ENCODE measurements at regions not wholly inside any gene's neighbourhood (a gene's known extent, or its start where the extent isn't known, plus 50 kb on each side); places are given as distances from the start of the nearest gene placed in this dataset.

DNA sequence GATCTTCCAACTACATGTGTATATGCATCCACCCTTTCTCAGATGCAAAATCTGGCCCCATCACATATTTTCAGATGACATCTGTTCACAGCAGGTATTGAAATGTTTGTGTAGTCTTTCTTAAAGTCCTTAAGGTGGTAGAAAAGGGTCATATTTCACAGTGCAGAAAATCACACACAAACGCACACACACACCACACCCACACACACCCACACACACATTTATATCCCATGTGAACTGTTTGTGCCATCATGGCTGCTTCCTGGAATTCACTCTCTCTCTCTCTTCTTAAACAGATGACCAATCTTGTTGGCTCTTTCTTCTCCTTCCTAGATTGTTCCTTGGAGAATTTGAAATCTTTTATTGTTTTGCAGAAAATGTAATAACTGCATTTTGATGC lies 663.0 kb upstream of the GRM3 start:
- CTCF ChIA-PET, result no interaction called here
- no peaks in the 10 kb centered on the region for H3K36me3 Mint-ChIP-seq
- no peaks in the 10 kb centered on the region for H3K4me1 Mint-ChIP-seq
- H3K9me3 Mint-ChIP-seq, result peaks cover 0 to 8% (median 4%) of the 10 kb centered on the region in 11 donors
- H3K9me3 ChIP-seq (ENCODE audit: control insufficient read depth in 2 of 3, low read length in 3 of 3), result no peaks in the 10 kb centered on the region
- no peak overlapping the region for H3K4me3 ChIP-seq (ENCODE audit: low read length)
- POLR2A ChIA-PET, result no interaction called here
- ATAC-seq (no peak), DNase-seq (no peak)
- intact Hi-C loops (cut with micrococcal nuclease), result no loop called here
- no peak overlapping the region for H3K27ac ChIP-seq (ENCODE audit: low read depth, low read length)
- no peaks in the 10 kb centered on the region for H3K36me3 ChIP-seq (ENCODE audit: control insufficient read depth in 2 of 3, insufficient read depth in 3 of 3, low read length in 3 of 3)
- H3K4me1 ChIP-seq (ENCODE audit: control insufficient read depth in 2 of 2, insufficient read depth in 2 of 2, low read length in 2 of 2), result no peaks in the 10 kb centered on the region
- H3K27me3 ChIP-seq (ENCODE audit: control insufficient read depth in 2 of 2, insufficient read depth in 2 of 2, low read length in 2 of 2), result no peaks in the 10 kb centered on the region
- H3K27ac Mint-ChIP-seq, result no peak overlapping the region
- no peaks in the 10 kb centered on the region for H3K27me3 Mint-ChIP-seq
- no peak overlapping the region for H3K4me3 Mint-ChIP-seq

DNA sequence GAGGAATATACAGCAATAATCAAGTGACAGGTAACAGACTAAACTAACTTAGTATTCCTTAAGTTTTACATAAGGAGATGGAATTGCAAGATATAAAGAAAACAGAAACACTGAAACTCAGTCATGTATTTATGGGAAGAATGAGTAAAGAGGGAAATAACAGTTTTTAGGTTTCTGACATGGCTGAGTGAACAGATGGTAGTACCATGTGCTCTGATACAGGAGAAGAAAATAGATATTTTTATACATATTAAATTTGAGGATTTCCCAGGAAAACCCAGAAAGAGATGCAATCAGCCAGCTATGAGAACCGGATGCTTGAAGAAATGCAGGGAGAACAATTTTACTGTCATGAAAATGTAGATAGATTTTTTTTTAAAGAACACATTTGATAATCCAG lies 669.5 kb upstream of the GRM3 start:
- intact Hi-C loops (cut with micrococcal nuclease), result no loop called here
- Mint-ChIP-seq H3K27ac (no peak overlapping the region), H3K36me3 (no peaks in the 10 kb centered on the region), H3K9me3 (peaks cover 0 to 5% (median 0%) of the 10 kb centered on the region in 11 donors), H3K4me3 (no peak overlapping the region), H3K27me3 (no peaks in the 10 kb centered on the region), H3K4me1 (no peaks in the 10 kb centered on the region)
- H3K9me3 ChIP-seq (ENCODE audit: control insufficient read depth in 2 of 3, low read length in 3 of 3), result peaks cover 0 to 12% (median 0%) of the 10 kb centered on the region in 3 experiments
- H3K27ac ChIP-seq (ENCODE audit: low read depth, low read length), result no peak overlapping the region
- POLR2A ChIA-PET, result no interaction called here
- ATAC-seq (no peak), DNase-seq (no peak)
- H3K4me1 ChIP-seq (ENCODE audit: control insufficient read depth in 2 of 2, insufficient read depth in 2 of 2, low read length in 2 of 2), result no peaks in the 10 kb centered on the region
- H3K4me3 ChIP-seq (ENCODE audit: low read length), result no peak overlapping the region
- CTCF ChIA-PET, result no interaction called here
- no peaks in the 10 kb centered on the region for H3K27me3 ChIP-seq (ENCODE audit: control insufficient read depth in 2 of 2, insufficient read depth in 2 of 2, low read length in 2 of 2)
- no peaks in the 10 kb centered on the region for H3K36me3 ChIP-seq (ENCODE audit: control insufficient read depth in 2 of 3, insufficient read depth in 3 of 3, low read length in 3 of 3)

- no peak overlapping the region for H3K4me3 Mint-ChIP-seq
- no peak overlapping the region for H3K4me3 ChIP-seq (ENCODE audit: low read length)
- no peak overlapping the region for H3K27ac Mint-ChIP-seq
- no peaks in the 10 kb centered on the region for H3K36me3 ChIP-seq (ENCODE audit: control insufficient read depth in 2 of 3, insufficient read depth in 3 of 3, low read length in 3 of 3)
- H3K36me3 Mint-ChIP-seq, result no peaks in the 10 kb centered on the region
- no peak for DNase-seq
- H3K9me3 ChIP-seq (ENCODE audit: control insufficient read depth in 2 of 3, low read length in 3 of 3), result peaks cover 0 to 12% (median 0%) of the 10 kb centered on the region in 3 experiments
- no peaks in the 10 kb centered on the region for H3K4me1 ChIP-seq (ENCODE audit: control insufficient read depth in 2 of 2, insufficient read depth in 2 of 2, low read length in 2 of 2)
- no peaks in the 10 kb centered on the region for H3K27me3 ChIP-seq (ENCODE audit: control insufficient read depth in 2 of 2, insufficient read depth in 2 of 2, low read length in 2 of 2)
- POLR2A ChIA-PET, result no interaction called here
- H3K9me3 Mint-ChIP-seq, result peaks cover 0 to 5% (median 0%) of the 10 kb centered on the region in 11 donors
- no peaks in the 10 kb centered on the region for H3K4me1 Mint-ChIP-seq
- CTCF ChIA-PET, result no interaction called here
- no peaks in the 10 kb centered on the region for H3K27me3 Mint-ChIP-seq
- intact Hi-C loops (cut with micrococcal nuclease), result no loop called here
- no peak overlapping the region for H3K27ac ChIP-seq (ENCODE audit: low read depth, low read length)
- ATAC-seq, result no peak
These were observed 671.1 kb upstream of the GRM3 start for GRCh38 chr7:85972504-85973141.

DNA sequence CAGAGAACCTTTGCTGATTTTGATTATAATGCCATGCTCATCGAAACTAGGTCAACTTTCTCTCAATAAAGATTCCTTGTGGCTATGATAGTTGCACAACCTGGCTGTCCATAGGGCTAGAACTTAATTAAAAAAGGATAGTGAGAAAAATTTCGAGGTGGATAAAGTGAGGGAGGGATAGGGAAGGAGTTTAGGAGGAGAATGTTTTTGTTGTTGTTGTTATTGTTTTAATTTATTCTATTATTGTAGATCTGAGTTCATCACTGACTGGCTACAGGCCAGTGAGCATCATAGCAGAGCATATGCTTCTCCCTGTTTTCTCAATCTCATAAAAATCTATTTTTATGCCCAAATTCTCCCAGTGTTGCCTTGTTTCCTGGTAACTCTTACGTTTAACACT lies 688.7 kb upstream of the GRM3 start:
- H3K4me3 ChIP-seq (ENCODE audit: low read length), result no peak overlapping the region
- no peaks in the 10 kb centered on the region for H3K36me3 ChIP-seq (ENCODE audit: control insufficient read depth in 2 of 3, insufficient read depth in 3 of 3, low read length in 3 of 3)
- intact Hi-C loops (cut with micrococcal nuclease), result no loop called here
- H3K9me3 ChIP-seq (ENCODE audit: control insufficient read depth in 2 of 3, low read length in 3 of 3), result no peaks in the 10 kb centered on the region
- peaks cover 0 to 6% (median 0%) of the 10 kb centered on the region in 5 donors for H3K36me3 Mint-ChIP-seq
- H3K4me1 ChIP-seq (ENCODE audit: control insufficient read depth in 2 of 2, insufficient read depth in 2 of 2, low read length in 2 of 2), result no peaks in the 10 kb centered on the region
- H3K27me3 Mint-ChIP-seq, result no peaks in the 10 kb centered on the region
- ATAC-seq, result no peak
- ChIA-PET POLR2A (no interaction called here), CTCF (no interaction called here)
- peaks cover 0 to 11% (median 7%) of the 10 kb centered on the region in 11 donors for H3K9me3 Mint-ChIP-seq
- no peak overlapping the region for H3K27ac ChIP-seq (ENCODE audit: low read depth, low read length)
- no peak for DNase-seq
- H3K4me3 Mint-ChIP-seq, result no peak overlapping the region
- H3K4me1 Mint-ChIP-seq, result no peaks in the 10 kb centered on the region
- H3K27me3 ChIP-seq (ENCODE audit: control insufficient read depth in 2 of 2, insufficient read depth in 2 of 2, low read length in 2 of 2), result no peaks in the 10 kb centered on the region
- H3K27ac Mint-ChIP-seq, result no peak overlapping the region

- POLR2A ChIA-PET, result no interaction called here
- Mint-ChIP-seq H3K9me3 (peaks cover 5 to 38% (median 20%) of the 10 kb centered on the region in 11 donors), H3K27me3 (no peaks in the 10 kb centered on the region), H3K27ac (no peak overlapping the region), H3K36me3 (peaks cover 0 to 6% (median 0%) of the 10 kb centered on the region in 5 donors), H3K4me3 (no peak overlapping the region), H3K4me1 (no peaks in the 10 kb centered on the region)
- DNase-seq (no peak), ATAC-seq (no peak)
- no peak overlapping the region for H3K27ac ChIP-seq (ENCODE audit: low read depth, low read length)
- no peaks in the 10 kb centered on the region for H3K9me3 ChIP-seq (ENCODE audit: control insufficient read depth in 2 of 3, low read length in 3 of 3)
- H3K36me3 ChIP-seq (ENCODE audit: control insufficient read depth in 2 of 3, insufficient read depth in 3 of 3, low read length in 3 of 3), result no peaks in the 10 kb centered on the region
- intact Hi-C loops (cut with micrococcal nuclease), result no loop called here
- no peak overlapping the region for H3K4me3 ChIP-seq (ENCODE audit: low read length)
- H3K27me3 ChIP-seq (ENCODE audit: control insufficient read depth in 2 of 2, insufficient read depth in 2 of 2, low read length in 2 of 2), result no peaks in the 10 kb centered on the region
- H3K4me1 ChIP-seq (ENCODE audit: control insufficient read depth in 2 of 2, insufficient read depth in 2 of 2, low read length in 2 of 2), result no peaks in the 10 kb centered on the region
- CTCF ChIA-PET, result no interaction called here
These were observed 692.8 kb upstream of the GRM3 start for GRCh38 chr7:85950871-85951270.

DNA sequence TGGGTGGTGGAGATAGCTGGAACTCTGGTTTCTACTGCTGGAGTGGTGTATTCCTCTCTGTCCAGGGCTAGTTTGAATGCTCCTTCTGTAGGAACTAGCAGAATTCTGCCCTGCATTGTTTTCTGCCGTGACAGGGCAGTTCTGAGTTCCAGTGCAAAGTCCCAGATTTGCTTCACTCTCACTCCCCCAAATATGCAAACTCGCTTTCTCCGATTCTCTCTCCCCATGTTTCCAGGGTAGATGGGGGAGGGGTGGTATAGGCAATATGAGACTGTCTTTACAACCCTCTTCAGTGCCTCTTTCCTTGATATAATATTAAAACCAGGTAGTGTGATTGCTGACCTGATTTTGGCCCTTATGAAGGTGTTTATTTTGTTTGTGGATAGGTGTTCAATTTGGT lies 693.3 kb upstream of the GRM3 start:
- Histone ChIP-seq H3K36me3 (ENCODE audit: control insufficient read depth in 2 of 3, insufficient read depth in 3 of 3, low read length in 3 of 3) (no peaks in the 10 kb centered on the region), H3K4me1 (ENCODE audit: control insufficient read depth in 2 of 2, insufficient read depth in 2 of 2, low read length in 2 of 2) (no peaks in the 10 kb centered on the region), H3K27ac (ENCODE audit: low read depth, low read length) (no peak overlapping the region), H3K27me3 (ENCODE audit: control insufficient read depth in 2 of 2, insufficient read depth in 2 of 2, low read length in 2 of 2) (no peaks in the 10 kb centered on the region), H3K9me3 (ENCODE audit: control insufficient read depth in 2 of 3, low read length in 3 of 3) (no peaks in the 10 kb centered on the region), H3K4me3 (ENCODE audit: low read length) (no peak overlapping the region)
- no peak for ATAC-seq
- no peaks in the 10 kb centered on the region for H3K4me1 Mint-ChIP-seq
- no peak overlapping the region for H3K4me3 Mint-ChIP-seq
- ChIA-PET CTCF (no interaction called here), POLR2A (no interaction called here)
- no peak overlapping the region for H3K27ac Mint-ChIP-seq
- intact Hi-C loops (cut with micrococcal nuclease), result no loop called here
- no peaks in the 10 kb centered on the region for H3K27me3 Mint-ChIP-seq
- DNase-seq, result no peak
- H3K36me3 Mint-ChIP-seq, result peaks cover 0 to 6% (median 0%) of the 10 kb centered on the region in 5 donors
- peaks cover 5 to 38% (median 20%) of the 10 kb centered on the region in 11 donors for H3K9me3 Mint-ChIP-seq

DNA sequence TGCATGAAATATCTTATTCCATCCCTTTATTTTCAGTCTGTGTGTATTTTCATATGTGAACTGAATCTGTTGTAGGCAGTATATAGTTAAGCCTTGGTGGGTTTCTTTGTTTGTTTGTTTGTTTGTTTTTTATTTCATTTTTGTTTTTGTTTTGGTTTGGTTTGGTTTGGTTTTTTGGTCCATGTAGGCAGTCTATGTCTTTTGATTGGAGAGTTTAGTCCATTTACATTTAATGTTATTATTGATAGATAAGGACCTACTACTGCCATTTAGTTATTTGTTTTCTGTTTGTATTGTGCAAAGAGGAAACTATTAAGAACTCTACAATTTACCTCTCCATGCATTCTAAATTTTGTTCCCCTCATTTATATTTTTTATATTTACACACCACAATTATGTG lies 695.9 kb upstream of the GRM3 start:
- DNase-seq, result no peak
- H3K36me3 Mint-ChIP-seq, result peaks cover 0 to 6% (median 0%) of the 10 kb centered on the region in 5 donors

More for the DNA sequence above, 695.9 kb upstream of the GRM3 start:
- H3K36me3 ChIP-seq (ENCODE audit: control insufficient read depth in 2 of 3, insufficient read depth in 3 of 3, low read length in 3 of 3), result no peaks in the 10 kb centered on the region
- no peaks in the 10 kb centered on the region for H3K27me3 ChIP-seq (ENCODE audit: control insufficient read depth in 2 of 2, insufficient read depth in 2 of 2, low read length in 2 of 2)
- H3K4me1 ChIP-seq (ENCODE audit: control insufficient read depth in 2 of 2, insufficient read depth in 2 of 2, low read length in 2 of 2), result no peaks in the 10 kb centered on the region
- intact Hi-C loops (cut with micrococcal nuclease), result no loop called here
- no peak overlapping the region for H3K4me3 ChIP-seq (ENCODE audit: low read length)
- peaks cover 5 to 38% (median 20%) of the 10 kb centered on the region in 11 donors for H3K9me3 Mint-ChIP-seq
- H3K4me3 Mint-ChIP-seq, result no peak overlapping the region
- H3K27me3 Mint-ChIP-seq, result no peaks in the 10 kb centered on the region
- no peaks in the 10 kb centered on the region for H3K9me3 ChIP-seq (ENCODE audit: control insufficient read depth in 2 of 3, low read length in 3 of 3)
- ChIA-PET POLR2A (no interaction called here), CTCF (no interaction called here)
- H3K27ac ChIP-seq (ENCODE audit: low read depth, low read length), result no peak overlapping the region
- H3K27ac Mint-ChIP-seq, result no peak overlapping the region
- H3K4me1 Mint-ChIP-seq, result no peaks in the 10 kb centered on the region
- no peak for ATAC-seq

Data from naive thymus-derived CD4-positive, alpha-beta T cell (primary cell).